ENCODE measurements at regions not wholly inside any gene's neighbourhood (a gene's known extent, or its start where the extent isn't known, plus 50 kb on each side); places are given as distances from the start of the nearest gene placed in this dataset.

GRCh38 chr17:45715787-45716186 is 68.3 kb upstream of the CRHR1 start:
- H3K4me3 ChIP-seq (ENCODE audit: low read depth, low read length), result no peak overlapping the region
- in situ Hi-C loops (cut with HindIII; ENCODE audit: low sequenced_read_pairs), result no loop called here
- no peak for DNase-seq (ENCODE audit: low read depth, low spot score)
- TF ChIP-seq CTCF (IDR thresholded peaks at IDR 0.05; ENCODE audit: low read depth, low read length), result no peak

GRCh38 chr17:45718791-45719190 is 65.3 kb upstream of the CRHR1 start:
- no peak overlapping the region for H3K4me3 ChIP-seq (ENCODE audit: low read depth, low read length)
- no peak for TF ChIP-seq CTCF (IDR thresholded peaks at IDR 0.05; ENCODE audit: low read depth, low read length)
- no peak for DNase-seq (ENCODE audit: low read depth, low spot score)
- in situ Hi-C loops (cut with HindIII; ENCODE audit: low sequenced_read_pairs), result no loop called here

GRCh38 chr17:45719335-45720071 is 64.6 kb upstream of the CRHR1 start:
- TF ChIP-seq CTCF (IDR thresholded peaks at IDR 0.05; ENCODE audit: low read depth, low read length), result peak; percentile 49
- H3K4me3 ChIP-seq (ENCODE audit: low read depth, low read length), result no peak overlapping the region
- DNase-seq (ENCODE audit: low read depth, low spot score), result peak; percentile 47
- in situ Hi-C loops (cut with HindIII; ENCODE audit: low sequenced_read_pairs), result no loop called here

- no peak for TF ChIP-seq CTCF (IDR thresholded peaks at IDR 0.05; ENCODE audit: low read depth, low read length)
- in situ Hi-C loops (cut with HindIII; ENCODE audit: low sequenced_read_pairs), result no loop called here
- H3K4me3 ChIP-seq (ENCODE audit: low read depth, low read length), result no peak overlapping the region
- DNase-seq (ENCODE audit: low read depth, low spot score), result no peak
These were observed 63.7 kb upstream of the CRHR1 start for GRCh38 chr17:45720386-45720785.

GRCh38 chr17:45722161-45722560 is 62.0 kb upstream of the CRHR1 start:
- no peak overlapping the region for H3K4me3 ChIP-seq (ENCODE audit: low read depth, low read length)
- in situ Hi-C loops (cut with HindIII; ENCODE audit: low sequenced_read_pairs), result no loop called here
- no peak for DNase-seq (ENCODE audit: low read depth, low spot score)
- TF ChIP-seq CTCF (IDR thresholded peaks at IDR 0.05; ENCODE audit: low read depth, low read length), result peak; percentile 25

- no peak overlapping the region for H3K4me3 ChIP-seq (ENCODE audit: low read depth, low read length)
- in situ Hi-C loops (cut with HindIII; ENCODE audit: low sequenced_read_pairs), result no loop called here
- DNase-seq (ENCODE audit: low read depth, low spot score), result no peak
- no peak for TF ChIP-seq CTCF (IDR thresholded peaks at IDR 0.05; ENCODE audit: low read depth, low read length)
These were observed 54.7 kb upstream of the CRHR1 start for GRCh38 chr17:45729294-45729907.

All from astrocyte of the spinal cord (primary cell).